ENCODE measurements at regions not wholly inside any gene's neighbourhood (a gene's known extent, or its start where the extent isn't known, plus 50 kb on each side); places are given as distances from the start of the nearest gene placed in this dataset.

GRCh38 chr4:184320631-184321030, 103.0 kb upstream of the ENPP6 start:
- no peak for TF ChIP-seq YY1 (tag by site-specific recombination; IDR thresholded peaks at IDR 0.05)
- no peak for TF ChIP-seq ZFHX2 (tag by site-specific recombination; conservative IDR thresholded peaks at IDR 0.05)
- no peak for TF ChIP-seq CTCF (tag by site-specific recombination; IDR thresholded peaks at IDR 0.05)
- TF ChIP-seq TCF7L2 (IDR thresholded peaks at IDR 0.05; ENCODE audit: borderline replicate concordance, low read depth, low read length) = no peak
- TF ChIP-seq ZNF548 (tag by site-specific recombination; IDR thresholded peaks at IDR 0.05) = no peak
- TF ChIP-seq IKZF3 (tag by site-specific recombination; IDR thresholded peaks at IDR 0.05) = no peak
- no peak for TF ChIP-seq ZSCAN23 (tag by site-specific recombination; IDR thresholded peaks at IDR 0.05)
- TF ChIP-seq ZNF24 (tag by site-specific recombination; IDR thresholded peaks at IDR 0.05) = no peak
- TF ChIP-seq ZFP69B (tag by site-specific recombination; IDR thresholded peaks at IDR 0.05) = no peak
- TF ChIP-seq ZNF112 (tag by site-specific recombination; IDR thresholded peaks at IDR 0.05) = no peak
- no peak for TF ChIP-seq ZNF513 (tag by site-specific recombination; IDR thresholded peaks at IDR 0.05)
- TF ChIP-seq BCL11A (tag by site-specific recombination; IDR thresholded peaks at IDR 0.05; ENCODE audit: low read depth) = no peak

Measured in HEK293 (cell line).